Middle frontal gyrus (tissue), 1 donor: ENCODE measurements at regions not wholly inside any gene's neighbourhood (a gene's known extent, or its start where the extent isn't known, plus 50 kb on each side); places are given as distances from the start of the nearest gene placed in this dataset.

Source experiments
- DNase-seq: peaks from one replicate; pipeline ENCODE4 v3.0.0-alpha.2; 2015; ENCODE audit warnings: low spot score; ENCODE audit errors: extremely low spot score

GRCh38 chr9:28587052-28587451 is 1013.8 kb upstream of the C9orf72 start:
- no peak for DNase-seq

- DNase-seq = no peak
Measured at GRCh38 chr9:28598408-28598807, 1025.1 kb upstream of the C9orf72 start.

- DNase-seq = no peak
Measured at GRCh38 chr9:28600226-28600625, 1026.9 kb upstream of the C9orf72 start.

DNA sequence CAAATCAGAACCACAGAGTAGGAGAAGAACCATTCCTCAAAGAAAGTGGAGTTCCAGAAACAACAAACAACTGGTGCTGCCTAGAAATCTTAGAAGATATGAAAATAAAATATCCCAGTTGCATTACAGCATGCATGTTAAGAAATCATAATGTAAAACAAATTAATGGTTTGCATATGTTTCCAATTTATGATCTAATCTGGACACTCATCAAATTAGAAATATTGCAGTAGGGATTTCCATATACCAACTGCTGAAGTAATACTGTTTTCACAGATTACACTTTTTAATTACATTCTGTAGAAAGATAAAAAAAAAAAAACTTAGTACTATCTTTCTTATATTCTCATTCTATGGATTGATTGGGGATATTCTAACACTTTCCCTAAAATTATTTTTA is 1034.6 kb upstream of the C9orf72 start:
- no peak for DNase-seq

- DNase-seq = no peak
Measured at GRCh38 chr9:28610339-28610738, 1037.1 kb upstream of the C9orf72 start.

GRCh38 chr9:28616310-28616709 is 1043.0 kb upstream of the C9orf72 start:
- DNase-seq = no peak

- no peak for DNase-seq
Measured at GRCh38 chr9:28620011-28620410, 1046.7 kb upstream of the C9orf72 start.

DNA sequence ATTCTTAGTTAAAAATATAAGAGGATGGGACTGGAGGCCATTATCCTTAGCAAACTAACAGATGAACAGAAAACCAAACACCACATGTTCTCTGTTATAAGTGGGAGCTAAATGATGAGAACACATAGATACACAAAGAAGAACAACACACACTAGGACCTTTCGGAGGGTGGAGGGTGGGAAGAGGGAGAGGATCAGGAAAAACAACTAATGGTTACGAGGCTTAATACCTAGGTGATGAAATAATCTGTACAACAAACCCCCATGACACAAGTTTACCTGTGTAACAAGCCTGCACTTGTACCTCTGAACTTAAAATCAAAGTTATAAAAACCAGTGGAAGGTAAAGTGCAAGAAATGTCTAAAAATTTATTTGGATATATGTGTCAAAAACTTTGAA is 1047.4 kb upstream of the C9orf72 start:
- DNase-seq = no peak

DNA sequence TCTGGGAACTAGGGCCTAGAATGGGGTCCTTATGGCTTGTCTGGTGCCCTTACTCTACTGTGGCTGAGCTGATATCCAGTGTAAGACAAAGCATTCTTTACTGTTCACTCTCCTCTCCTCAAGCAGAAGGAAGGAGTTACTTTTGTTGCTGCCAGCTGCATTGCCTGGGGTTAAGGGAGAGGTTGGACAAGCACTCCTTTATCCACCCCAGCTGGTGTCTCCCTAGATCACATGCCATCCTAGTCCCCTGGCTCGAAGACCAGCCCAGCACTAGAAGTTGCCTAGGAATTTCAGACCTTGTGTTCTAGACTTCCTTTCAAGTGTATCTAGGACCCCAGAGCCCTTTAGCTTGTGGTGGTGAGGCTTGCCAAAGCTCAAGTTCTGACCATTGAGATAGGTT is 1051.5 kb upstream of the C9orf72 start:
- DNase-seq = no peak

DNA sequence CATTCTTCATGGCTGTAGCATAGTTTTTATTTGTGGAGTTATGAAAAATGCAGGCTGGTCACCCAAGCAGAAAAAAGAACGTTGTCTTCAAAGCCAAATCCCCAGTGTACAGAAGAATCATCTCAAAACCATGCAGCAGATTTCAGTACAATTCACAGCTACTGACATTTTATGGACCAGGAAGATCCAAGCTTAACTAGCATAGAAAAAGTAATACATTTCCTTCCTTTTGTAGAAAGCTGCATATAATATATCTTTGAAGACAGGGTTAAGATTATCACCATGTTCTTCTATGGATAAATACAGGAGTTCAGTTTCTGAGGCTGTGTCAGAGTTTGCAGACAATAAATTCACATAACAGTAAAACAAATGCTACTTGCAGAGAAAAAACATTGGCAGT is 1054.8 kb upstream of the C9orf72 start:
- no peak for DNase-seq

DNA sequence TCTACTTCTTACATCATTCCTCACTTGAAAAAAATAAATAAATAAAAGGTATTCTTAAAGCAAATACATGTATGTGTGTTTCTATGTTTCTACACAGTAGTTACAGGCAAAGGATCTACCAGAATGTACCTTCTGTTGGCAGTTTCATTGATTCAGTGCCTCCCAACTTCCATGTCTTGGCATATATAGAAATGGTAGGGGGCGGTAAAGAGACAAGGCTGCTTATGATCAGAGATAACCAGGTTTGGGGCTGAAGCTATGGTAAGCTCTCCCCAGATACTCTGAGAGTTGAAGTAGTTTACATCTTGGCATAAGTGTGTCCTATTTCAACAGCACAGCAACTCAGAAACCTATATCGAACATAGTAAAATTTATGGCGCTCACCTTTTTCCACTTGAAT is 1075.4 kb upstream of the C9orf72 start:
- DNase-seq = no peak

DNA sequence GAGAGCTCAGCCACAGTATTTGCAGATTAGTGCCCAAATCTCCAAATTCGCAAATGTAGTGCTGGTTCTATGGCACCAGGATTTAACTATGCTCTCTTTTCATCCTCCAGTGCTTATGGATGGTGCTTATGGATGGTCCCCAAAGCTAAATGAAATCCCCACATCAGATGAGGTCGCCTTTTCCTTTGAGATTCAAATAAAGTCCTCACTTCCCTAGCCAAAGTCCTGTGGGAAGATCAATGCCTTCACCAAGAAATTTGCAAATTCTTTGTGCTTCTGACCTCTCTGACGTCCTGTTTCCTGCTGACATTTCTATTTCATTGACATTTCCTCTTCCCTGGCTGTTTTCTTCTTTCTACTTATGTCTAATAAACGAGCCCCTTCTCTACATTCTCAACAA is 1077.0 kb upstream of the C9orf72 start:
- no peak for DNase-seq

DNA sequence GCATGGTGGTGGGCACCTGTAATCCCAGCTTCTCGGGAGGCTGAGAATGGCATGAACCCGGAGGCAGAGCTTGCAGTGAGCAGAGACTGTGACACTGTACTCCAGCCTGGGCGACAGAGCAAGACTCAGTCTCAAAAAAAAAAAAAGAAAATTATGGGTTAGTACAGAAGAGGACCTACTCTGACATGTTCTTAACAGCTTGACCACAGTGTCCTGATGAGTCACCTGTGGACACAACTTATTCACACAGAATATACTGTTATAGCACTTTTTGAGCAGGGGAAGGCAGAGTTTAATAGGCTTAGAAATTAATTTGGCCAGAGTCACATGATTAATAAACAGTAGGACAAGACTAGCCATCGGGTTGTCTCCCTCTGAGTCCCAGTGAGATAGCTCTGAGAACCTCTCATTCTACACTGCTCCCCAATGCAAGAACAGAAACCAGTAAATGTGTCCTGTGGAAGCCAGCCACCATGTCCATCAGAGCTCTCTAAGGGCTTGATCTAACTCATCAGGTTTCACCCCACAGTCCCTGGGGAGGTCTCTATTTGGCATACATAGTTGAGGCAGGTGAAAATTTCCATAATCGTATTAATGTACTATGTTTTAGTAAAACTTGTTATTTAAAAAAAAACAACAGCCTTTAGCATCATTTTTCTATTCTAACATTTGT is 1077.9 kb upstream of the C9orf72 start:
- no peak for DNase-seq

GRCh38 chr9:28653216-28653615 is 1079.9 kb upstream of the C9orf72 start:
- DNase-seq = no peak

DNA sequence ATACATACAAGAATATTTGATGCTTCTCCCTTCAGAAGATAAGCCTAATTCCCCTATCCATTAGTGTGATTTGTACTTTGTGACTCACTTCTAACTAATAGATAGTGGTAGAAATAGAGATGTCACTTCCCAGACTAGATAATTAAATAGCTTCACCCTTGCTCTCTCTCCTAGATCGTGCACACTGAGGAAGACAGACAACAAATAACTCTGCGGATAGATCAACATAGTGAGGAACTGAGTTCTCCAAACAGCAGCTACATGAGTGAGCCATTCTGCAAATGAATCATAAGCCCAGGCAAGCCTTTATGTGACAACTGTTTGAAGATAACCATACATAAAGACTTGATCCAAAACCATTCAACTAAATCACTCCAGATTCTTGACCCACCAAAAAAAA is 1083.4 kb upstream of the C9orf72 start:
- DNase-seq = no peak

- no peak for DNase-seq
Measured at GRCh38 chr9:28661853-28662252, 1088.6 kb upstream of the C9orf72 start.

DNA sequence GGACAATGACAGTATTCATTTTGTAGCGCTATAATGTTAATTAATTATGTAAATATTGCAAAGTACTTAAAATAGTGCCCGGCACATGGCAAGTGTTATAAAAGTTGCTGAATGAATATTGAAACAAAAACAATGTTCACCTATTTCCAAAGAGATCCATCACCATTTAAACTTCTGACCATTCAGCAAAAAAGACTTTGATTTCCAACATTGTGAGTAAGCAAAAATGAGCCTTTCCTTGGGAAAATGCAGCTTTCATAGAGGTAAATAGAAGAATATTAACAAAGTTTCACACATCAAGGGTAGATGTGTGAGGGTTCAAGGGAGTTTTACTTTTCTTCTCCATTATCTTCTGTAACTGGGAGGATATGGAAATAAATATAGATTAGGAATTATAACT is 1089.4 kb upstream of the C9orf72 start:
- DNase-seq = no peak

DNA sequence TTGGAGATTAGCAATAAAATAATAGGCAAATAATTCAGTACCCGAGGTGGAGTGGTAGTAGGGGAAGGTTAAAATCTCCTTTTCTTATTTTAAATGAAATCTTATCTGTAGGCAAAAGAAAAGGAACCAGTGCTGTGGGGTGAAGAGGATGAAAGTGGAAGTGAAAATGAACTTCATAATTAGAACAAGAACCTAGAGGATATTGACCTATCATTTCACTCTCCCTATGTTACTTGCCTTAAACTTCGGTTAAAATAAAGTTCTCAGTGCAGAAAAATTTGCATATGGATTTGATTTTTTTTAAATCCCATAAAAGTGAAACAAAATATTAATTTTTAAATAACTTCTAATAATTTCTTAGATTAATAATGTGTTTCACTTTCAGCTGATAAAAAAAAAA is 1094.9 kb upstream of the C9orf72 start:
- DNase-seq = no peak

DNA sequence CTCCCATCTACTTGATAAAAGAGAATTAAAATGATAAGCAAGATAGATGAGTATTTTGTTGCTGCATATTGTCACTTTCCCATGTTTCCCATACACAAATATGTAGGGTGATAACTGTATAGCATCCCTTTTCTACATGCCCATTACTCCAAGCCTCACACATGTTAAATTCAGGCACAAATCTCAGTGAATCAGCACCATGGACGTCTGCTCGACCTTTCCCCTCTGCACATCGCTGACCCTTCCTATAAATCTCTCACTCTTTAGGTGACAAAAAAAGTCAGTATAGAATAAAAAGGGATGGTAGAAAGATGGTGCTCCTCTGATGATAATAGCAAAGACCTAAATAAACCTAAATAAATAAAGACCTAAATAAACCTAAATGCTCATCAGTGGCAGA is 1097.7 kb upstream of the C9orf72 start:
- DNase-seq = no peak

DNA sequence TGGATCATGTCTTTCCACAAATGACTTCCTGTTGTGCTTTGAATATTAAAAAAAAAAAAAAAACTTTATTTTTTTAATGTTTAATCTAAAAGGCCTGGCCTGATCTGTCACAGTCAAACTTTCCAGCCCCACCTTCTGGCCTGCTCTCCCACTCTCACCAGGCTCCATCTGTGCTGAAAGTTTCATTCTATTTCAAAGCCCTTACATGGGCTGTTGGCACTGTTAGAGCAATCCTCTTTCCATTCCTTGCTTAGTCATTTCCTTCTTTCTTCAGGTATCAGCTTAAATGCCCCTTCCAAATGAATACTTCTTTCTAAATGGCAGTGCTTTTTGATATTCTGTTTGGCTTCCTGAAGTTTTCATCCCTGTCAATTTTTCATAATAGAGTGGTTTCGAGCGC is 1104.8 kb upstream of the C9orf72 start:
- no peak for DNase-seq

DNA sequence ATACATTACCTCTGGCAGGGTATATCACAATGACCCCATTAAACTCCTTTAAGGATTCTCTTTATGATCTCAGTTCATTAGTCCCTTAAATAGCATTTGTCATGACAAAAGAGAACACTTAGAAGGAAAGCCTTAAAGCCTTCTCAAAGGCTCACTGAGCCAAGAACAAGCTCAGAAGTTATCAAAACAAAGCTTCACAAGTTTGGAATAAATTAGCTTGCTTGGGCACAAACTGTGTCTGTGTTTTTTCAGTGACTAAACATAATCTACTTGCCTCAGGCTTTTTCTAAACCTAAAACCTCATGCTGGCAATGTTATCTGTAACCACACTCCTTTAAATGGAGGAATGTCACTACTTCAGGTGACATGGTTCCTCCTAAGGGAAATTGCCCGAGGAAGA is 1114.9 kb upstream of the C9orf72 start:
- DNase-seq = no peak

DNA sequence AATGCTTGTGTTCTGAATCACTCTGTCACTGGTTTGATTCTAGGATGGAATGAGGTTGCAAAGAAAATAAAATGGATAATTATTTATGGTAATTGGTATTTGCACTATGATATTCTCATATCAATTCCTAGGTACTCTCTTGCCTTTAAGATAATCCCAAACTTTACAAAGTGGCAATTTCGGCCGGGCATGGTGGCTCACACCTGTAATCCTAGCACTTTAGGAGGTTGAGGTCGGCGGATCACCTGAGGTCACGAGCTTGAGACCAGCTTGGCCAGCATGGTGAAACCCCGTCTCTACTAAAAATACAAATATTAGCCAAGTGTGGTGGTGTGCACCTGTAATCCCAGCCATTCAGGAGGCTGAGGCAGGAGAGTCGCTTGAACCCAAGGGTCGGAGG is 1118.7 kb upstream of the C9orf72 start:
- DNase-seq = no peak

GRCh38 chr9:28696960-28697359 is 1123.7 kb upstream of the C9orf72 start:
- DNase-seq = no peak

- DNase-seq = no peak
Measured at GRCh38 chr9:28699632-28700031, 1126.4 kb upstream of the C9orf72 start.
